ENCODE measurements at regions not wholly inside any gene's neighbourhood (a gene's known extent, or its start where the extent isn't known, plus 50 kb on each side); places are given as distances from the start of the nearest gene placed in this dataset.
"Not testable (repeated sequence)": the region's sequence is repeated elsewhere in the genome, so short reads cannot be mapped to it uniquely, and the experiment has no call there.

DNA sequence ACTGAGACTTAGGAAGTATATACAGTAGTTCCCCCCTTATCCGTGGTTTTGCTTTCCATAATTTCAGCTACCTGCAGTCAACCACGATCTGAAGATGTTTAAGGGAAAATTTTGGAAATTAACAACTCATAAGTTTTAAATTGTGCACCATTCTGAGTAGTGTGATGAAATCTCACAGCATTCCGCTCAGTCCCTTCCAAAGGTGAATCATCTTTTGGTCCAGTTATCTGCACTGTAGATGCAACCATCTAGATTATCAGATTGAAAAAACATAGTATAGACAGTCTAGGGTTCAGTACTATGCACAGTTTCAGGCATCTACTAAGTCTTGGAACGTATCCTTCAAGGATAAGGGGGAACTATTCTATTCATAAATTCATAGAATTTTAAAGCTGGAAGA lies 109.0 kb downstream of the ANXA3 start:
- DNase-seq, result no peak

- DNase-seq, result no peak
Measured at GRCh38 chr4:78661086-78661690, 109.6 kb downstream of the ANXA3 start.

GRCh38 chr4:78661921-78662521 lies 110.5 kb downstream of the ANXA3 start:
- DNase-seq, result no peak

GRCh38 chr4:78662658-78663057 lies 111.1 kb downstream of the ANXA3 start:
- no peak for DNase-seq

- not testable (repeated sequence) for DNase-seq
Measured at GRCh38 chr4:78664296-78664695, 111.9 kb upstream of the BMP2K start.

- no peak for DNase-seq
Measured at GRCh38 chr4:78665216-78665770, 110.9 kb upstream of the BMP2K start.

DNA sequence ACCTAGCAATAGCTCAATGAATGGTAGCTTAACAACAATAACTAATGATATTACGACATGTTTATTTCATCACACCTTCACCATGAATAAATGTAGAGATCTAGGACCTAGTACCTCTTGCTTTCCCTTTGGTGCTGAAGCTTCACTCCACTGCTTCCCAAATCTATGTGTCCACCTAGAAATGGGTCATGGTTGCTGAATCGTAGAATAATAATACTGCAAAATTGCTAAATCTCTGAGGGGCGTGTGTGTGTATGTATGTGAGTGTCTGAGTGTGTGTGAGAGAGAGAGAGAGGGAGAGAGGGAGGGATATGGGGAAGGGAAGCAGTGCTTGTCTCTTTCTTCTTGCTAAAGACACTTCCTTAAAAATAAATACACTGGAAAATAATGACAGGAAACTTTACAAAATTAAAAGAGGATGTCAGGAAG lies 109.3 kb upstream of the BMP2K start:
- DNase-seq, result no peak

DNA sequence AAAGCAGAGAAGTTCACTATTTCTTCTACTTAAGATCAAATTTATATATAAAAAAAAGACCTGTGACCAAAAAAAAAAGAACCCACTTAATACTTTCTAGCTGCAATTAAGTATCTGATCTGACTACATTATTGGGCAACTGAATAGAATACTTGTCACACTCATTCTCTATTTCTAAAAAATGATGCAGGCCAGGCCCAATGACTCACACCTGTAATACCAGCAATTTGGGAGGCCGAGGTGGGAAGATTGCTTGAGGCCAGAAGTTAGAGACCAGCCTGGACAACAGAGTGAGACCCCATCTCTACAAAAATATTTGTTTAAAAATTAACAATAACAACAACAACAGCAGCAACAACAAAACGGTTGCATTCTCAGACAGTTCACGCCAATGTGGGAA lies 108.8 kb upstream of the BMP2K start:
- no peak for DNase-seq

DNA sequence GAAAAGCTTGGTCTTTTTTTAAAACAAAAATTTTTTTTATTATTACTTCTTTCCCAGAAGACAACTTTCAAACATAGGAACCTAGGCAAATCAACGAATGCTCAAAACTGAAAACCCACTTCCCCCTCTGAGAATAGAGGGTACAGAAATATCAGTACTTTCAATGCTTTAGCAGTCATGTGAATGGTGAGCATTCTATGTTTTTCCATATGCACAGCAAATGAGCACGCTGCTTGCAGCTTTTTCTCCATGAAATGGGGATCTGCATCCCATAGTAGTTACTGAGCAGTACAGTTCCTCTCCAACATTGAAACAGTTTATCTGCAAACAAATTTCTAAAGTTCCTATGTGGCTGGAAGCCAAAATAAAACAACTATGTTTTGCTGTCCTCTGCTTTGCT lies 108.4 kb upstream of the BMP2K start:
- no peak for DNase-seq

DNA sequence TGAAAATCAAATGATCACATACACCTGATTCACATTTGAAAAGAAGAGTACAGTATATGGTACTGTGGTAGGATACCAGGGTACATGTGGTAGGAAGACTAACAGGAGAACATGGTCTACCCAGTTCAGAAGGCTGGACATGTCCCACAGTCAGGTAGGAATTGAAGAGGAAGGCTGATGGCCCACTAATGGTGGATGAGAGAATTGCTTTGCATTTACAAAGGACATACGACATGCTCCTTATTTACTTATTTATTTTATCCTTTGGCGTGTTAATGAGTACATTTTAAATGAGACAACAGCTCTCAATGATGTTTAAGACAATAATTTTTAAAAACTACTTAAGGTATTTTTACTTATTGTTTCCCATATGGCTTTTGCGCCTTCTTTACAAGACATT lies 106.7 kb upstream of the BMP2K start:
- DNase-seq, result no peak

DNA sequence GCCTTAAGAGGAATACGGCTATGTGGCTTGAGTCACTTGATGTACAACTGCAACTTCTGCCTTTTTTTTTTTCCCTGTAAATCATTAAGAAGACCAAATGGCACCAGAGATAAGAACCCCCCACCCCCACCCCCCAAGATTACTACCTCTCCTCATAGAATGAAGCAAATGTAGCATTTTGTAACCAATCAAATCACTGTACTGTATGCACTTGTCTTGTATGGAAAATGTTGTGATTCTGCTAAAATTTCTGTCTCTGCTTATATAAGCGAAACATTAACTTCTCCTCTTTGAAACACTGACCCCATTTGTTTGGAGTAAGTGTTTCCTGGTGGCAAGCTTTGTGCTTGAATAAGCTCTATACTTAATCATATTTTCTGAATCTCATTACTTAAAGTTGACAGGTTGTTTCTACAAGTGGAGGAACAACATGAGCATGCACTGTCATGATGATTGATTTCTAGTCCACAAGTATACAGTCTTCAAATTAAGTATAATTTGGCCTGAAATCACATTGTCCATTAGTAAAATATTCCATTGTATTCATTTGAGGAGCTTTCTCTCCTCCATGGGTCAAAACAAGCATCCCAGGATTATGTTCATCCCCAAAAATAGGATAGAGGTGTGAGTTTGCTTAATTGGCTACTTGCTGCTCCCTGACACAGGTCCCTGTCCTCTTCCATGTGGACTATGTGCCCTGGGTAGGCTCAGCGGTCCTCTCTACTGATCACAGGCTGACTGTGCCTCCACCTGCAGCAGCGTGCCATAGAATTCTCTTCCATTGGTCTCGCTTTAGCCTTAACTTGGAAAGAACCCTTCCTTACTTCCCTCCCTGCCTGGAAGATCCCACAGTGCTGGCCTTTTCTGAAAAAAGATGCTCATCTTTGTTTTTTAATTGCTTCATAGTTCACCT lies 104.0 kb upstream of the BMP2K start:
- no peak for DNase-seq

GRCh38 chr4:78673337-78673736 lies 102.8 kb upstream of the BMP2K start:
- DNase-seq, result no peak

DNA sequence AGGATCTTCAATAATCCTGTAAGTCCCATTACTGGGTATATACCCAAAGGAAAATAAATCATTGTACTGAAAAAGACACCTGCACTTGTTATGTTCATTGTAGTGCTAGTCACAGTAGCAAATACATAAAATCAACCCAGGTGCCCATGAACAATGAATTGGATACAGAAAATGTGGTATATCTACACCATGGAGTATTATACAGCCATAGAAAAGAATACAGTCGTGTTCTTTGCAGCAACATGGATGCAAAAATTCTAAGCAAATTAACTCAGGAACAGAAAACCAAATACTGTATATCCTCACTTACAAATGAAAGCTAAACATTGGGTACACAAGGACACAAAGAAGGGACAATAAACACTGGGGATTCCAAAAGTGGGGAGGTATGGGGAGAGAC lies 100.8 kb upstream of the BMP2K start:
- DNase-seq, result no peak

- DNase-seq, result no peak
Measured at GRCh38 chr4:78682070-78682469, 94.1 kb upstream of the BMP2K start.

DNA sequence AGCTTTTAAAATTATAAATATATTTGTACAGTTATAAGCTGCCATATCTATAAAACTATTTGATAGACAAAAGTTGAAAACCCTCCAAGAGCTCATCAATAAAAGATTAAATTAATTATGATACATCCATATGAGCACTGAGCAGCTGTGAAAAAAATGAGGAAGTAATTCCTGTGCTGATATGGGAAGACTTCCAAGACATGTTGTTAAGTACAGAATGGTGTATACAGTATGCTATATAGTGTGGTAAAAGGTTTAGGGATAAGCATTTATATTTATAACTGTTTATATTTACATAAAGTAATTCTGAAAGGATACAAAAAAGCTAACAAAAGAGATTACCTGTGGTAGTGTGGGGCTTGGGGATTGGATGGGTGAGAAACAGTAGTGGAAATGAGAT lies 92.8 kb upstream of the BMP2K start:
- no peak for DNase-seq

- no peak for DNase-seq
Measured at GRCh38 chr4:78684325-78685079, 91.6 kb upstream of the BMP2K start.

DNA sequence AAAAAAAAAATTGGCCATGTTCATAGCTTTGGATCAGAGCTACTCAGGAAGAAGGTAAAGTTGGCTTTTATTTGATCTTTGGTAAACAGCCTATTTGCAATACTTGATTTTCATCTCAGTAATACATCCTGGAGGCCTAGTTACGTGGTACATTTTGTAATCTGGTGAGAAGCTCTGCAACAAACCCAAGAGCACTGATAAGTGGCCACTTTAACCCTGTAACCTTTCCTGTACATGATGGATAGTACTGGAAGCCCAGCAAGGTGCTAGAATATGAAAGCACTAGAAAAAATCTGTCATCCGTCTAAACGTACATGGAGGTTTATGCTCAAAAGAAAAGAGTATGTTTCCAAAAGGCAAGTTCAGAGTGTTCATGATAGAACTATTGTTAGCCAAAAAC lies 88.3 kb upstream of the BMP2K start:
- no peak for DNase-seq

DNA sequence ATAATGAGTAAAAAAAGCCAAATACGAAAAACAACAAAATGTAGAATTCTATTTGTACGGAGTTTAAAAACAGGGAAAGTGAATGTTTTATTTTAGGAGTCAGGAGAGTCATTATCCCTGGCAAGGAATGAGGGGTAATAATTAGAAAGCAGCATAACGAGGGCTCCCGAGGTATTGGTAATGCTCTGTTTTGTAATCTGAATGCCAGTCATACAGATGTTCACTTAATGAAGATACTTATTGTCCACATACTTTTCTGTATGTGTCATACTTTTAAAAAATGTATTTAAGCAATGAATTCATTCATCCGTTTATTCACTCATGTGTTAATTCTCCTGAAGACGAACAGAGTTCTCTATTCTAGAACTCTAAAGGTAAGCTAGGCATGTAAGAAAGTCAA lies 87.8 kb upstream of the BMP2K start:
- DNase-seq, result no peak

DNA sequence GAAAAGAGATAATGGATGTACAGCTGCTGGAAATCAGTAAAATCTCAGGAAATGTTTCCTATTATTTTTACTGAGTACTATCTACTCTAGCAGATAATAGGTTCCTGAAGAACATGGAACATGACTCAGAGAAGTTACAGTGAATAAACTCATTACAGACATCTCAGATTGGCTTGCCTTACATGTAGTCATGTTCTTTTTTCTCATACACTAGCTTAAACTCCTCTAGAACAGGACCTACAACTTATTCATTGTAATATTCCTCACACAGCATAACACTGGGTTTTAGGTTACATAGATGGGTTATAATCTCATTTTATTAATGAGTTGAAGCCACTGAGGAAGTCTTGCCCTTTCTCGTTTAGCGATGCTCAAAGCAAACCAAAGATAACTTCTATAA lies 86.9 kb upstream of the BMP2K start:
- no peak for DNase-seq

DNA sequence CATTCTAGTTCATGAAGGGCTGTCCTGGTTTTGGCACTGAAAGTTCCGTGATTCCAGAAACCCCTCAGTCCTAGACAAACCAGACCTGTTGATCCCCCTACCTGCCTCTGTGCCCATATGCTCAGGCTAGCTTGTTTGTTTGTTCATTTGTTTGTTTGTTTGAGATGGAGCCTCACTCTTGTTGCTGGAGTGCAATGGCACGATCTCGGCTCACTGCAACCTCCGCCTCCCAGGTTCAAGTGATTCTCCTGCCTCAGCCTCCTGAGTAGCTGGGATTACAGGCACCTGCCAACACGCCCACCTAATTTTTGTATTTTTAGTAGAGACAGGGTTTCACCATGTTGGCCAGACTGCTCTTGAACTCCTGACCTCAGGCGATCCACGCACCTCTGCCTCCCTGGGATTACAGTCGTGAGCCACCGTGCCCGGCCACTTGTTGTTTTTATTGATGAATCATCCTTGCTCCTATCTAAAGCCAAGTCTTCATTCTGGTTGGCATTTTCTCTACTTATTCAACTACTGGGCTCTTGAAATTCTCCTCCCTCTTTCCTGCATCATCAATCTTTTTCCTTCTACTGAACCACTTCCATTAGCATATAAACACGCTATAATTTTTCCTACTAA lies 86.3 kb upstream of the BMP2K start:
- DNase-seq, result no peak

- no peak for DNase-seq
Measured at GRCh38 chr4:78691334-78691754, 84.8 kb upstream of the BMP2K start.

Measured in CD4-positive, alpha-beta T cell treated with Interleukin-1 beta for 1 hour (primary cell).